ENCODE measurements at regions not wholly inside any gene's neighbourhood (a gene's known extent, or its start where the extent isn't known, plus 50 kb on each side); places are given as distances from the start of the nearest gene placed in this dataset.

GRCh38 chr2:105554235-105554634 is 155.4 kb upstream of the FHL2 start:
- no peak for TF ChIP-seq CTCF (IDR thresholded peaks at IDR 0.05)
- no peak for TF ChIP-seq EZH2phosphoT487 (IDR thresholded peaks at IDR 0.05)
